ENCODE measurements at regions not wholly inside any gene's neighbourhood (a gene's known extent, or its start where the extent isn't known, plus 50 kb on each side); places are given as distances from the start of the nearest gene placed in this dataset.

DNA sequence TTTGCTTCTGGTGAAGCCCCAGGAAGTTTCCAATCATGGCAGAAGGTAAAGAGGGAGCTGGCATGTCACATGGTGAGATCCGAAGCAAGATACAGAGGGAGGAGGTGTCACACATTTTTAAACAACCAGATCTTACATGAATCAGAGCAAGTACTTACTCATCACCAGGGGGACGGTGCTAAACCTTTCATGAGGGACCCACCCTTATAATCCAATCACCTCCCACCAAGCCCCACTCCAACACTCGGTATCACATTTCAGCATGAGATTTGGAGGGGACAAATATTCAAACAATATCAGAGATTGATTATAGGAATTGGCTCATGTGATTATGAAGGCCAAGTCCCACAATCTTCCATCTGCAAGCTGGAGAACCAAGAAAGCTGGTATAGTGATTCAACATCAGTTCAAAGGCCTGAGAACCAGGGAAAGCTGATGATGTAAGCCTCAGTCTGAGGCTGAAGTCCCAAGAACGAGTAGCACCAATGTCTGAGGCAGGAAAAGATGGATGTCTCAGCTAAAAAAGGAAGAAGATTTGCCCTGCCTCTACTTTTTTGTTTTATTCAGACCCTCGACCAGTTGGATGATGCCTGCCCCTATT is 58.6 kb upstream of the WDFY2 start:
- DNase-seq (ENCODE audit: low spot score) = no peak
- POLR2A ChIA-PET (ENCODE audit: low non-redundant PET) = no interaction called here
- CTCF ChIA-PET = interaction anchor here (0.6 kb wide), 1 partner anchor 131 kb away, joined by 3 read pairs; no protein-coding TSS in a partner anchor
- TF ChIP-seq, protein P1, sequence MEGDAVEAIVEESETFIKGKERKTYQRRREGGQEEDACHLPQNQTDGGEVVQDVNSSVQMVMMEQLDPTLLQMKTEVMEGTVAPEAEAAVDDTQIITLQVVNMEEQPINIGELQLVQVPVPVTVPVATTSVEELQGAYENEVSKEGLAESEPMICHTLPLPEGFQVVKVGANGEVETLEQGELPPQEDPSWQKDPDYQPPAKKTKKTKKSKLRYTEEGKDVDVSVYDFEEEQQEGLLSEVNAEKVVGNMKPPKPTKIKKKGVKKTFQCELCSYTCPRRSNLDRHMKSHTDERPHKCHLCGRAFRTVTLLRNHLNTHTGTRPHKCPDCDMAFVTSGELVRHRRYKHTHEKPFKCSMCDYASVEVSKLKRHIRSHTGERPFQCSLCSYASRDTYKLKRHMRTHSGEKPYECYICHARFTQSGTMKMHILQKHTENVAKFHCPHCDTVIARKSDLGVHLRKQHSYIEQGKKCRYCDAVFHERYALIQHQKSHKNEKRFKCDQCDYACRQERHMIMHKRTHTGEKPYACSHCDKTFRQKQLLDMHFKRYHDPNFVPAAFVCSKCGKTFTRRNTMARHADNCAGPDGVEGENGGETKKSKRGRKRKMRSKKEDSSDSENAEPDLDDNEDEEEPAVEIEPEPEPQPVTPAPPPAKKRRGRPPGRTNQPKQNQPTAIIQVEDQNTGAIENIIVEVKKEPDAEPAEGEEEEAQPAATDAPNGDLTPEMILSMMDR (conservative IDR thresholded peaks at IDR 0.05; ENCODE audit: low read depth) = no peak
- no peak overlapping the region for H3K27ac ChIP-seq

DNA sequence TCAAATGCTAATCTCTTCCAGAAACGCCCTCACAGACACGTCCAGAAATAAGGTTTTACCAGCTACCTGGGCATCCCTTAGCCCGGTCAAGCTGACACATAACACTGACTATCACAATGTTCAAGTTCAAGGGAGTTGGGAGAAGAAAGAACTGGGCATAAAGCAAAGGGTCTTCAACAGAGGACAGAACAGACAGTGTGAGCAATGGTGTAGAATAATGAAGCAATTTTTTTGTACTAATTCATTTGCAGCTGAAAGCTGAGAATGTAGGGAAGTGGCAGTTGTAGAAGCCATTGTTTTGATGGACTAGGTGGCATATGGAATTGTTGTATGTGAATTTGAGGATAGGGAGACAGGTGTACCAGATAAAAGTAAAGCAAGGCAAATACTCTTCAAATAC is 58.1 kb upstream of the WDFY2 start:
- no peak overlapping the region for H3K27ac ChIP-seq
- DNase-seq (ENCODE audit: low spot score) = no peak
- POLR2A ChIA-PET (ENCODE audit: low non-redundant PET) = no interaction called here
- TF ChIP-seq, protein P1 (conservative IDR thresholded peaks at IDR 0.05; ENCODE audit: low read depth) = no peak
- CTCF ChIA-PET = interaction anchor here (0.6 kb wide), 1 partner anchor 131 kb away, joined by 3 read pairs; no protein-coding TSS in a partner anchor

DNA sequence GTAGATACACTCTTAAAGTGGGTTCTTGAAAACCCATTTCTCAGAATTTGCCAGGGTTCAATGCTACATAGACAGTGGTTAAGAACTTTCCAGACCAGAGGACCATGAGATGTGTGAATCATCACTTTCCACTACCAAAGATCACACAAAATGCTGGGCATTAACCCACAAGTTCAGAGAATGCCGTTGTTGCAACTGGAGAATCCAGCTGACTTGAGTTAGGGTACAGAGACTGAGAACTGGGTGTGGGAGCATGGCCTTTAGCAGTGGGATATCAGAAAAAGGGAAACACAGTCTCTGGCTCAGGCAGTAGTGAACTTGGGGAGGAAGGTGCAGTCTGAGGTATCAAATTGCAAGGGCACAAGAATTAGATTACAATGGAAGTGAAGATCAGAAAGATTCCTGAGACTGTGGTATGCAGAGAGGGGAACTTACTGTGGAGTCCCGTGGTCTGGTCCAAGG is 51.5 kb upstream of the WDFY2 start:
- TF ChIP-seq, protein P1 (conservative IDR thresholded peaks at IDR 0.05; ENCODE audit: low read depth) = no peak
- ChIA-PET CTCF (no interaction called here), POLR2A (ENCODE audit: low non-redundant PET) (no interaction called here)
- no peak overlapping the region for H3K27ac ChIP-seq
- DNase-seq (ENCODE audit: low spot score) = no peak

DNA sequence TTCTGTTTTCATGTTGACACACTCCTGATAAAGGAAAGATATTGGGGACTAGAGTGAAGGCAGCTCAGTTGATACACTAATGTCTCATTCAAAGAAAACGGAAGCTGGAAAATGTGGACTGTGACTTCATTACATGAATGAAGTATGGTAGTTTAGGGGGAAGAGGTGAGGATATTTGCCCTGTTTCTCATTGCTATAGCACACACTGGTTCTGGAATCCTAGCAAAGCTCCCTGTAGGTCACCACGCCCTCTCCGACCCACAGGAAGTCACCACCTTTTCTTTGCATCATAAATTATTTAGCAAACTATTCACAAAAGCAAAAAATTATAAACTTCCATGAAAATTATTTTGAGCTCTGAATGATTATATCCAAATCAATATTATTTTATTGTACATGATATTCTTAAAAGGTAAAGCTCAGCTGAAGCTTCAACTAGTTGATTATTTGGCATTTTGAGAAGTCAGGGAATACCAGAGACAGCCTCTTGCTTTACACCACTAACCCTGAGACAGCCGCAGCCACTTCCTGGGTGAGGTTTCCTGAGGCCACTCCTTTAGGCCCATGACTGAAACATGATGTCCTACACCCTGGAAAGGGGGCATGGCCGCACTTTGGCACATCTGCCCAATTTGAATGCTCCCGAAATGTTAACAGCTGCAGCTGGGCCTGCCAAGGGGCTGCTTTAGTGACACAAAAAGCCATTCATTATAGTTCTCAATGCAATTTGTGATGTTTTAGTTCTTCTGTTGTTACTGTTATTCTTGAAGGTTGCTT is 50.0 kb upstream of the WDFY2 start:
- TF ChIP-seq, protein P1 (conservative IDR thresholded peaks at IDR 0.05; ENCODE audit: low read depth) = no peak
- DNase-seq (ENCODE audit: low spot score) = no peak
- H3K27ac ChIP-seq = peak overlapping the region; percentile 81
- ChIA-PET POLR2A (ENCODE audit: low non-redundant PET) (no interaction called here), CTCF (interaction anchor here (0.5 kb wide), 1 partner anchor 1584 kb away, joined by 3 read pairs; no protein-coding TSS in a partner anchor)
